HUES6 (cell line): ENCODE measurements at regions not wholly inside any gene's neighbourhood (a gene's known extent, or its start where the extent isn't known, plus 50 kb on each side); places are given as distances from the start of the nearest gene placed in this dataset.

Experiments
- H3K27ac ChIP-seq: 2 replicates; pipeline ENCODE4 v1.7.0; 2013; ENCODE audit warnings: low read depth, mild to moderate bottlenecking, low read length, inconsistent platforms
- H3K27me3 ChIP-seq: 2 replicates; pipeline ENCODE4 v1.6.1; 2013; ENCODE audit warnings: low read length; ENCODE audit not compliant: control insufficient read depth, insufficient read depth
- H3K36me3 ChIP-seq: 2 replicates; pipeline ENCODE4 v1.6.1; 2013; ENCODE audit warnings: low read length; ENCODE audit not compliant: control insufficient read depth, insufficient read depth
- H3K4me1 ChIP-seq: 2 replicates; pipeline ENCODE4 v1.6.1; 2013; ENCODE audit warnings: low read length; ENCODE audit not compliant: control insufficient read depth, insufficient read depth
- H3K4me3 ChIP-seq: 2 replicates; pipeline ENCODE4 v1.5.1; 2013; ENCODE audit warnings: low read depth, low read length
- H3K9ac ChIP-seq: one replicate; pipeline ENCODE4 v1.6.1; 2013; ENCODE audit warnings: mild to moderate bottlenecking, low read length
- H3K9me3 ChIP-seq: 2 replicates; pipeline ENCODE4 v1.6.1; 2013; ENCODE audit warnings: low read depth, low read length; ENCODE audit not compliant: control insufficient read depth, insufficient read depth

- no peaks in the 10 kb centered on the region for H3K36me3 ChIP-seq
- no peak overlapping the region for H3K4me3 ChIP-seq
These were observed 135.2 kb upstream of the RUNX3 start for GRCh38 chr1:25065321-25065721.

GRCh38 chr1:25064465-25065240 is 134.6 kb upstream of the RUNX3 start:
- H3K9ac ChIP-seq = no peak overlapping the region
- H3K27ac ChIP-seq = no peak overlapping the region
- H3K4me3 ChIP-seq = no peak overlapping the region
- H3K36me3 ChIP-seq = no peaks in the 10 kb centered on the region
- H3K4me1 ChIP-seq = peaks cover 19% of the 10 kb centered on the region
- no peaks in the 10 kb centered on the region for H3K27me3 ChIP-seq
- peaks cover 3% of the 10 kb centered on the region; the same call in 1 of the 2 replicates for H3K9me3 ChIP-seq

More at GRCh38 chr1:25065321-25065721, 135.2 kb upstream of the RUNX3 start:
- H3K4me1 ChIP-seq = peaks cover 19% of the 10 kb centered on the region
- no peaks in the 10 kb centered on the region for H3K27me3 ChIP-seq
- no peak overlapping the region for H3K27ac ChIP-seq
- H3K9me3 ChIP-seq = peaks cover 3% of the 10 kb centered on the region; the same call in 1 of the 2 replicates
- no peak overlapping the region for H3K9ac ChIP-seq

- no peak overlapping the region for H3K27ac ChIP-seq
- no peaks in the 10 kb centered on the region for H3K36me3 ChIP-seq
- H3K9me3 ChIP-seq = no peaks in the 10 kb centered on the region
- H3K27me3 ChIP-seq = no peaks in the 10 kb centered on the region
- peaks cover 19% of the 10 kb centered on the region for H3K4me1 ChIP-seq
- no peak overlapping the region for H3K9ac ChIP-seq
- H3K4me3 ChIP-seq = no peak overlapping the region
These were observed 133.7 kb upstream of the RUNX3 start for GRCh38 chr1:25063591-25064416.

- no peaks in the 10 kb centered on the region for H3K36me3 ChIP-seq
- H3K9me3 ChIP-seq = no peaks in the 10 kb centered on the region
- H3K9ac ChIP-seq = no peak overlapping the region
- H3K4me1 ChIP-seq = peaks cover 17% of the 10 kb centered on the region
- H3K27me3 ChIP-seq = no peaks in the 10 kb centered on the region
- H3K4me3 ChIP-seq = no peak overlapping the region
- no peak overlapping the region for H3K27ac ChIP-seq
These were observed 132.7 kb upstream of the RUNX3 start for GRCh38 chr1:25062621-25063255.

GRCh38 chr1:25061261-25061995 is 131.4 kb upstream of the RUNX3 start:
- Histone ChIP-seq H3K27me3 (no peaks in the 10 kb centered on the region), H3K9ac (no peak overlapping the region), H3K36me3 (no peaks in the 10 kb centered on the region), H3K27ac (no peak overlapping the region), H3K4me3 (no peak overlapping the region), H3K9me3 (no peaks in the 10 kb centered on the region), H3K4me1 (peaks cover 4% of the 10 kb centered on the region)

- Histone ChIP-seq H3K4me1 (peaks cover 17% of the 10 kb centered on the region), H3K9ac (no peak overlapping the region), H3K4me3 (no peak overlapping the region), H3K9me3 (no peaks in the 10 kb centered on the region), H3K27me3 (peaks cover 5% of the 10 kb centered on the region; the same call in 1 of the 2 replicates), H3K36me3 (no peaks in the 10 kb centered on the region), H3K27ac (no peak overlapping the region)
These were observed 127.1 kb upstream of the RUNX3 start for GRCh38 chr1:25057188-25057587.

- H3K36me3 ChIP-seq = no peaks in the 10 kb centered on the region
- peaks cover 17% of the 10 kb centered on the region for H3K4me1 ChIP-seq
- no peak overlapping the region for H3K9ac ChIP-seq
- H3K27me3 ChIP-seq = peaks cover 5% of the 10 kb centered on the region; the same call in 1 of the 2 replicates
- H3K27ac ChIP-seq = no peak overlapping the region
- H3K4me3 ChIP-seq = no peak overlapping the region
- no peaks in the 10 kb centered on the region for H3K9me3 ChIP-seq
These were observed 126.5 kb upstream of the RUNX3 start for GRCh38 chr1:25056536-25056935.

- no peak overlapping the region for H3K9ac ChIP-seq
- H3K4me3 ChIP-seq = no peak overlapping the region
- no peaks in the 10 kb centered on the region for H3K9me3 ChIP-seq
- peaks cover 5% of the 10 kb centered on the region; the same call in 1 of the 2 replicates for H3K27me3 ChIP-seq
- no peak overlapping the region for H3K27ac ChIP-seq
- no peaks in the 10 kb centered on the region for H3K36me3 ChIP-seq
- H3K4me1 ChIP-seq = peaks cover 17% of the 10 kb centered on the region
These were observed 125.9 kb upstream of the RUNX3 start for GRCh38 chr1:25055961-25056360.

- H3K9me3 ChIP-seq = no peaks in the 10 kb centered on the region
- no peak overlapping the region for H3K4me3 ChIP-seq
- H3K27ac ChIP-seq = no peak overlapping the region
- H3K4me1 ChIP-seq = peaks cover 17% of the 10 kb centered on the region
- peaks cover 5% of the 10 kb centered on the region; the same call in 1 of the 2 replicates for H3K27me3 ChIP-seq
- no peaks in the 10 kb centered on the region for H3K36me3 ChIP-seq
- no peak overlapping the region for H3K9ac ChIP-seq
These were observed 125.3 kb upstream of the RUNX3 start for GRCh38 chr1:25055324-25055780.

GRCh38 chr1:25054526-25055323 is 124.6 kb upstream of the RUNX3 start:
- no peak overlapping the region for H3K9ac ChIP-seq
- no peak overlapping the region for H3K4me3 ChIP-seq
- H3K4me1 ChIP-seq = peaks cover 17% of the 10 kb centered on the region
- no peaks in the 10 kb centered on the region for H3K9me3 ChIP-seq
- no peaks in the 10 kb centered on the region for H3K36me3 ChIP-seq
- peaks cover 5% of the 10 kb centered on the region; the same call in 1 of the 2 replicates for H3K27me3 ChIP-seq
- no peak overlapping the region for H3K27ac ChIP-seq
